SK-N-MC (cell line): ENCODE measurements at regions not wholly inside any gene's neighbourhood (a gene's known extent, or its start where the extent isn't known, plus 50 kb on each side); places are given as distances from the start of the nearest gene placed in this dataset.

Experiments used
- DNase-seq: peaks from one replicate; pipeline ENCODE4 v3.0.0-alpha.2; 2011; ENCODE audit warnings: low read depth, low spot score
- H3K27ac ChIP-seq: fragments of 200-600 bp; sonication (generic); 2 replicates; pipeline ENCODE4 v1.5.1; 2016; ENCODE audit warnings: mixed run types
- H3K36me3 ChIP-seq: fragments of 200-600 bp; sonication (generic); 2 replicates; pipeline ENCODE4 v1.6.1; 2017; ENCODE audit warnings: antibody characterized with exemption, low read length, mixed read lengths; ENCODE audit not compliant: insufficient read depth
- H3K4me3 ChIP-seq: fragments of 200-600 bp; sonication (generic); 2 replicates; pipeline ENCODE4 v1.5.1; 2016
- H3K9ac ChIP-seq: fragments of 200-600 bp; sonication (generic); 2 replicates; pipeline ENCODE4 v1.8.0; 2017; ENCODE audit warnings: mixed run types, mixed read lengths; ENCODE audit not compliant: insufficient read length
- H3K9me3 ChIP-seq: fragments of 200-600 bp; sonication (generic); 2 replicates; pipeline ENCODE4 v1.6.1; 2017; ENCODE audit warnings: low read depth, mild to moderate bottlenecking, antibody characterized with exemption, low read length, moderate library complexity, mixed read lengths
- EZH2 ChIP-seq: fragments of 200-600 bp; sonication (generic); IDR thresholded peaks from one replicate; pipeline ENCODE4 v1.6.1; 2017; ENCODE audit warnings: antibody characterized with exemption
- FOXP2 ChIP-seq: optimal IDR thresholded peaks from 2 replicates; pipeline ENCODE3; 2011; ENCODE audit warnings: mild to moderate bottlenecking, moderate library complexity; ENCODE audit not compliant: insufficient read depth; ENCODE audit errors: extremely low read length, control extremely low read depth
- POLR2AphosphoS5 ChIP-seq: IDR thresholded peaks from 2 replicates; pipeline ENCODE4 v1.6.1; 2012; ENCODE audit warnings: mild to moderate bottlenecking, low read depth, low read length, borderline replicate concordance

- Histone ChIP-seq H3K9ac (no peak overlapping the region), H3K27ac (no peak overlapping the region), H3K9me3 (no peaks in the 10 kb centered on the region), H3K4me3 (no peak overlapping the region), H3K36me3 (no peaks in the 10 kb centered on the region)
- DNase-seq, result no peak
- TF ChIP-seq POLR2AphosphoS5 (no peak), EZH2 (no peak), FOXP2 (no peak)
Measured at GRCh38 chr2:146260551-146260950, 1584.3 kb upstream of the ACVR2A start.

DNA sequence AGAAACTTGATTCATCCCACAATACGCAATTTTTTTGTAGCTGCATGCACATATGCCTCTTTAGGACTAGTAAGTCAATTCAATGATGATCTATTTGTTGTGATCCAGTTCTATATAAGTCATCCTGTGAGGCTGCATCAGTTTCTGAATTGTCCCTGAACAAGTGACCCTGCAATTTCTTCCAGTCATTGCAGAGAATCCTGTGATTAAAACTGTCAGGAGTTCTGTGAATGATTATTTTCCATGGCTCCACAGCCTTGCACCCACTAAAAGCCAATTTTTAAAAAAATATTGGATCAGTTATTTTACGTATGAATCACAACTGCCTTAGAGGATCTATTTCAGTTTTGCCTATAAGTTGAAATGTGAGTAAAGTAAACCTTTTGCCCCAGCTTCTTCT, 1585.0 kb upstream of the ACVR2A start:
- no peak overlapping the region for H3K27ac ChIP-seq
- no peak overlapping the region for H3K9ac ChIP-seq
- no peaks in the 10 kb centered on the region for H3K36me3 ChIP-seq
- no peaks in the 10 kb centered on the region for H3K9me3 ChIP-seq
- no peak overlapping the region for H3K4me3 ChIP-seq
- DNase-seq, result no peak
- no peak for TF ChIP-seq FOXP2
- no peak for TF ChIP-seq EZH2
- TF ChIP-seq POLR2AphosphoS5, result no peak

DNA sequence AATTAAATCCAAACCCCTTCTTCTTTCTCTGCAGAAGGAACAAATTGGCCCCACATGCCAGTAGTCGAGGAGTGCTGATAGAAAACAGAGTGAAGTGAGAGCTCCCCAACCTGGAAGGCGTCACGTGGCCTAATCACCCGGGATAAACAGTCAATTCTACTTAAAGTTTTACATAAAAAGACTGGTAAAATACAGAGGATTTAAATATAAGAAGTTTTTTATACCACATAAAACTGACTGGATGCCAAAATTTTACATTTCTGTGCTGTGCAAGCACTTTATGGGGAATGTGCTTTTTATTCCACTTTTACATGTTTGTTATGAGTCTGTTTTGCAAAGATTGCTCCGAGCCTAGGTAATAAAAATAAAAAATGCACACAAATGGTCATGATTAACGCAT, 1586.8 kb upstream of the ACVR2A start:
- Histone ChIP-seq H3K9me3 (no peaks in the 10 kb centered on the region), H3K36me3 (no peaks in the 10 kb centered on the region), H3K27ac (peak overlapping the region; percentile 89), H3K9ac (peak overlapping the region; percentile 48), H3K4me3 (peak overlapping the region; percentile 72)
- DNase-seq, result peak; percentile 40
- TF ChIP-seq POLR2AphosphoS5 (no peak; the same call in 1 of the 2 replicates), EZH2 (no peak), FOXP2 (no peak)

DNA sequence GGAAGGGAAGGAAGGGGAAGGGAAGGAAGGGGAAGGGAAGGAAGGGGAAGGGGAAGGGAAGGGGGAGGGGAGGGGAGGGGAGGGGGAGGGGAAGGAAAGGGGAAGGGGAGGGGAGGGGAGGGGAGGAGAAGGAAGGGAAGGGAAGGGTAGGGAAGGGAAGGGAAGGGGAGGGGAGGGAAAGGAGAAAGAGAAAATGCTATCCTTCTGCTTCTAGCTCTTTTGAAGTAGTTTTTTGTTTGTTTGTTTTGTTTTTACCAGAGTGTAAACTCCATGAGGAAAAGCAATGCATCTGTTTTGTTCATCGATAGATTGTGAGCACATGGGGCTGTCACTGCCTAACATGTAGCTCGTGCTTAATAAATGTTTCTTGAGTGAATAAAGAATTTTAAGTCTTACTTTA, 1592.7 kb upstream of the ACVR2A start:
- no peaks in the 10 kb centered on the region for H3K36me3 ChIP-seq
- H3K27ac ChIP-seq, result no peak overlapping the region
- TF ChIP-seq FOXP2, result no peak
- TF ChIP-seq POLR2AphosphoS5, result no peak
- TF ChIP-seq EZH2, result no peak
- no peaks in the 10 kb centered on the region for H3K9me3 ChIP-seq
- H3K4me3 ChIP-seq, result no peak overlapping the region
- DNase-seq, result no peak
- H3K9ac ChIP-seq, result no peak overlapping the region

GRCh38 chr2:146251328-146251727, 1593.5 kb upstream of the ACVR2A start:
- no peaks in the 10 kb centered on the region for H3K36me3 ChIP-seq
- no peak for DNase-seq
- H3K9ac ChIP-seq, result no peak overlapping the region
- H3K4me3 ChIP-seq, result no peak overlapping the region
- H3K9me3 ChIP-seq, result no peaks in the 10 kb centered on the region
- no peak for TF ChIP-seq EZH2
- TF ChIP-seq FOXP2, result no peak
- no peak for TF ChIP-seq POLR2AphosphoS5
- H3K27ac ChIP-seq, result no peak overlapping the region

DNA sequence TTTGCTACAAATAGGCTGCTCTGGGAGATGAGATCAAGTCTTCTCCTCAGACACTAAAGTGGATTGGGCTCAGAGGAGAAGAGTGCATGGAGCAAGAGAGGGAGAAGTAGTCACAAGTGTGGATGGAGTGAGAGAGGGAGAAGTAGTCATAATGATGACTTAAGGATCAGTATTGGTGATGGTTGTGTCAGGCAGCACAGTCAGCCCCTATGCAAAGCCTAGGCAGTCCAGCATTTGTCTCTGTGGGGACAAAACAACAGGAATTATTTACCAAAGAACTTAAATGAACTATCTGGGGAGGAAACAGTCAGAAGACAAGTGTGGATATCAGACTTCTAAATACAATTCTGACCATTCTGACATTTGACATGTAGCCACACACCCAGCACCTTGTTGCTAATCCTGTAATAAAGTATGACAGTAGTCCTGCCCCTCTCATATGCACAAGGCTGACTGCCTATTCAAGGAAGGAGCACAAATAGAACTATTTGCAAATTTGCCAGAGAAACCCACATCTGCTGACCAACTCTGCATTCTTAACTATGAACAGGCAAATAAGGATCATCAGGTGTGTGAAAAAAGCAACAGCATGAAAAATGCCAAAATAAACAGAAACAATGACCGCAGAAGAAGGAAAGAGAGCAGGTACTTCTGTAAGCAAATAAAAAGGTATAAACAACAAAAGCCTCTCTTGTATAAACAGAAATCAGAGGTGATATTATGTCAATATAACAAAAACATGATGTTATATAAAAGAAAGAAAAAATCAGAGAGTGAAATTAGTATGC, 1597.9 kb upstream of the ACVR2A start:
- TF ChIP-seq EZH2, result no peak
- TF ChIP-seq POLR2AphosphoS5, result no peak
- no peak for TF ChIP-seq FOXP2
- H3K9ac ChIP-seq, result no peak overlapping the region
- H3K27ac ChIP-seq, result no peak overlapping the region
- no peaks in the 10 kb centered on the region for H3K9me3 ChIP-seq
- no peak overlapping the region for H3K4me3 ChIP-seq
- DNase-seq, result no peak
- H3K36me3 ChIP-seq, result no peaks in the 10 kb centered on the region

GRCh38 chr2:146246002-146246735, 1598.7 kb upstream of the ACVR2A start:
- no peaks in the 10 kb centered on the region for H3K36me3 ChIP-seq
- no peak overlapping the region for H3K4me3 ChIP-seq
- DNase-seq, result no peak
- TF ChIP-seq POLR2AphosphoS5 (no peak), EZH2 (no peak), FOXP2 (no peak)
- H3K9ac ChIP-seq, result no peak overlapping the region
- H3K9me3 ChIP-seq, result no peaks in the 10 kb centered on the region
- peak overlapping the region; percentile 19; the same call in 1 of the 2 replicates for H3K27ac ChIP-seq

GRCh38 chr2:146244830-146245229, 1600.0 kb upstream of the ACVR2A start:
- Histone ChIP-seq H3K9me3 (no peaks in the 10 kb centered on the region), H3K4me3 (no peak overlapping the region), H3K36me3 (no peaks in the 10 kb centered on the region), H3K27ac (no peak overlapping the region), H3K9ac (no peak overlapping the region)
- no peak for DNase-seq
- no peak for TF ChIP-seq EZH2

DNA sequence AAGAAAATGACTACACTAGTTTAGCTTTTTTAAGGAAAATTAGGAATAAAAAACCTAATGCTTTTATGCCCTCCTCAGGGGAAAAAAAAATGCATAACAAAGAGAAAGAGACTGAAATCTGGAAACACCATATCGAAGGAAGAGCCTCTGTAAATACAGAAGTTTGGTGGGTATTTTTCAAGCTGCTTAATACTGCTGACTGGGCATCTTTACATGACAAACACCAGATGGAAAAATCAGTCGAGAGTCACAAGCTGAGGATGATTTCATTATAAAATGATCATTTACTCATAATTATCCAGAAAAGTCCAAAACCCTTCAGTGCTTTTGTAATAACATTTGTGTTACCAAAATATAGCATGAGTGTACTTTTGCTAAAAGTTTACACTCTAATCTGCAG, 1600.7 kb upstream of the ACVR2A start:
- peak overlapping the region; percentile 49 for H3K4me3 ChIP-seq
- no peak overlapping the region; the same call in 1 of the 2 replicates for H3K27ac ChIP-seq
- DNase-seq, result no peak
- H3K36me3 ChIP-seq, result no peaks in the 10 kb centered on the region
- H3K9ac ChIP-seq, result peak overlapping the region; percentile 24
- no peaks in the 10 kb centered on the region for H3K9me3 ChIP-seq
- TF ChIP-seq EZH2 (no peak), POLR2AphosphoS5 (no peak), FOXP2 (no peak)
